H9 (cell line): ENCODE measurements at regions not wholly inside any gene's neighbourhood (a gene's known extent, or its start where the extent isn't known, plus 50 kb on each side); places are given as distances from the start of the nearest gene placed in this dataset.

Experiments used
- DNase-seq: peaks from one replicate; pipeline ENCODE4 v3.0.0-alpha.2; 2017
- H2AFZ ChIP-seq: one replicate; pipeline ENCODE4 v1.6.1; 2013; ENCODE audit warnings: mild to moderate bottlenecking, low read length, control low read depth, moderate library complexity
- H2AK5ac ChIP-seq: 2 replicates; pipeline ENCODE4 v1.6.1; 2013; ENCODE audit warnings: low read length, control low read depth, mixed read lengths; ENCODE audit not compliant: insufficient read length
- H2BK120ac ChIP-seq: one replicate; pipeline ENCODE4 v1.6.1; 2013; ENCODE audit warnings: low read depth, mild to moderate bottlenecking, low read length, control low read depth, inconsistent platforms; ENCODE audit not compliant: poor library complexity, severe bottlenecking
- H2BK12ac ChIP-seq: 2 replicates; pipeline ENCODE4 v1.6.1; 2013; ENCODE audit warnings: low read length, control low read depth, mixed read lengths, low read depth; ENCODE audit not compliant: insufficient read length
- H2BK15ac ChIP-seq: 2 replicates; pipeline ENCODE4 v1.6.1; 2013; ENCODE audit warnings: low read depth, low read length, control low read depth
- H2BK20ac ChIP-seq: one replicate; pipeline ENCODE4 v1.6.1; 2013; ENCODE audit warnings: low read depth, mild to moderate bottlenecking, low read length, control low read depth, inconsistent platforms; ENCODE audit not compliant: poor library complexity, severe bottlenecking
- H2BK5ac ChIP-seq: 2 replicates; pipeline ENCODE4 v1.6.1; 2013; ENCODE audit warnings: low read length, control low read depth, mixed read lengths; ENCODE audit not compliant: insufficient read length
- H3K14ac ChIP-seq: 2 replicates; pipeline ENCODE4 v1.6.1; 2013; ENCODE audit warnings: low read length, control low read depth; ENCODE audit not compliant: insufficient read depth
- H3K18ac ChIP-seq: 2 replicates; pipeline ENCODE4 v1.6.1; 2013; ENCODE audit warnings: low read depth, mild to moderate bottlenecking, mixed read lengths, low read length, control low read depth; ENCODE audit not compliant: insufficient read length
- H3K23ac ChIP-seq: 2 replicates; pipeline ENCODE4 v1.6.1; 2013; ENCODE audit warnings: low read length, control low read depth, mixed read lengths, low read depth; ENCODE audit not compliant: insufficient read length
- H3K23me2 ChIP-seq: 2 replicates; pipeline ENCODE4 v1.6.1; 2013; ENCODE audit warnings: low read depth, mild to moderate bottlenecking, mixed read lengths, low read length, control low read depth; ENCODE audit not compliant: insufficient read length, poor library complexity, severe bottlenecking
- H3K27ac ChIP-seq: 2 replicates; pipeline ENCODE4 v1.5.1; 2013; ENCODE audit warnings: low read length, control low read depth, mixed read lengths, low read depth; ENCODE audit not compliant: insufficient read length
- H3K27me3 ChIP-seq: 2 replicates; pipeline ENCODE4 v1.6.1; 2013; ENCODE audit warnings: low read length, control low read depth, inconsistent platforms; ENCODE audit not compliant: insufficient read depth
- H3K4ac ChIP-seq: 2 replicates; pipeline ENCODE4 v1.6.1; 2013; ENCODE audit warnings: low read depth, mild to moderate bottlenecking, control low read depth, inconsistent platforms, low read length, moderate library complexity
- H3K4me1 ChIP-seq: 2 replicates; pipeline ENCODE4 v1.6.1; 2013; ENCODE audit warnings: low read length, control low read depth, inconsistent platforms; ENCODE audit not compliant: insufficient read depth
- H3K4me2 ChIP-seq: 2 replicates; pipeline ENCODE4 v1.6.1; 2013; ENCODE audit warnings: low read length, control low read depth, mixed read lengths; ENCODE audit not compliant: insufficient read length, insufficient read depth
- H3K56ac ChIP-seq: 2 replicates; pipeline ENCODE4 v1.6.1; 2013; ENCODE audit warnings: low read depth, mild to moderate bottlenecking, mixed read lengths, low read length, control low read depth; ENCODE audit not compliant: insufficient read length
- H3K79me1 ChIP-seq: 2 replicates; pipeline ENCODE4 v1.6.1; 2013; ENCODE audit warnings: low read depth, mild to moderate bottlenecking, moderate library complexity, low read length, control low read depth, inconsistent platforms; ENCODE audit not compliant: insufficient read depth, poor library complexity, severe bottlenecking
- H3K79me2 ChIP-seq: 2 replicates; pipeline ENCODE4 v1.6.1; 2013; ENCODE audit warnings: low read length, control low read depth, inconsistent platforms; ENCODE audit not compliant: insufficient read depth
- H3K9ac ChIP-seq: 2 replicates; pipeline ENCODE4 v1.6.1; 2013; ENCODE audit warnings: low read length, control low read depth, mixed read lengths; ENCODE audit not compliant: insufficient read length; ENCODE audit errors: extremely low read depth
- H3K9me3 ChIP-seq: one replicate; pipeline ENCODE4 v1.6.1; 2013; ENCODE audit warnings: low read depth, low read length, inconsistent platforms; ENCODE audit not compliant: control insufficient read depth
- H3T11ph ChIP-seq: one replicate; pipeline ENCODE4 v1.6.1; 2013; ENCODE audit warnings: mild to moderate bottlenecking, low read length, control low read depth, inconsistent platforms
- H4K20me1 ChIP-seq: one replicate; pipeline ENCODE4 v1.6.1; 2013; ENCODE audit not compliant: control insufficient read depth, insufficient read length, insufficient read depth
- H4K5ac ChIP-seq: 2 replicates; pipeline ENCODE4 v1.6.1; 2013; ENCODE audit warnings: low read depth, mild to moderate bottlenecking, mixed read lengths, low read length, control low read depth; ENCODE audit not compliant: insufficient read length
- H4K8ac ChIP-seq: replicated peaks from 2 replicates; pipeline ENCODE4 v1.6.1; 2013; ENCODE audit warnings: low read length, control low read depth, mixed read lengths, low read depth; ENCODE audit not compliant: insufficient read length
- H4K91ac ChIP-seq: 2 replicates; pipeline ENCODE4 v1.6.1; 2013; ENCODE audit warnings: low read depth, mild to moderate bottlenecking, moderate library complexity, mixed read lengths, low read length, control low read depth; ENCODE audit not compliant: insufficient read length
- H3K27ac Mint-ChIP-seq, 3 experiments: 2 replicates in 2 of 3; 3 replicates in 1 of 3; pipeline ENCODE4 v1.8.0; 2020 to 2021; ENCODE audit warnings: mixed read lengths in 3 of 3, mild to moderate bottlenecking in 1 of 3, moderate library complexity in 1 of 3
- H3K27me3 Mint-ChIP-seq: 2 replicates; pipeline ENCODE4 v1.8.0; 2021; ENCODE audit warnings: low read depth, mild to moderate bottlenecking, moderate library complexity, mixed read lengths
- H3K36me3 Mint-ChIP-seq, 3 experiments: 2 replicates in 2 of 3; 3 replicates in 1 of 3; pipeline ENCODE4 v1.8.0; 2020 to 2021; ENCODE audit warnings: low read depth in 3 of 3, mixed read lengths in 3 of 3; ENCODE audit not compliant: insufficient read depth in 1 of 3
- H3K4me1 Mint-ChIP-seq, 2 experiments: 2 replicates each; pipeline ENCODE4 v1.8.0; 2020; ENCODE audit warnings: mixed read lengths in 2 of 2
- H3K4me3 Mint-ChIP-seq, 2 experiments: 2 replicates in 1 of 2; 3 replicates in 1 of 2; pipeline ENCODE4 v1.8.0; 2020 to 2021; ENCODE audit warnings: mild to moderate bottlenecking in 2 of 2, mixed read lengths in 2 of 2, moderate library complexity in 1 of 2
- H3K9me3 Mint-ChIP-seq, 2 experiments: 2 replicates in 1 of 2; 3 replicates in 1 of 2; pipeline ENCODE4 v1.8.0; 2020; ENCODE audit warnings: mild to moderate bottlenecking in 2 of 2, mixed read lengths in 2 of 2, moderate library complexity in 1 of 2
- CTCF ChIP-seq: fragments of 200-600 bp; sonication (generic); conservative IDR thresholded peaks from 3 replicates; pipeline ENCODE4 v1.8.0; 2021; ENCODE audit warnings: antibody characterized with exemption, mild to moderate bottlenecking
- WGBS: extraction: QIAGEN DNeasy Blood & Tissue Kit; methylation state at CpG from one replicate; pipeline ENCODE4 v1.1.7; 2013; ENCODE audit warnings: missing lambda C conversion rate, low lambda C conversion rate, mixed read lengths; ENCODE audit not compliant: insufficient read length; ENCODE audit errors: extremely low coverage; 5-methylcytosine and 5-hydroxymethylcytosine counted together

DNA sequence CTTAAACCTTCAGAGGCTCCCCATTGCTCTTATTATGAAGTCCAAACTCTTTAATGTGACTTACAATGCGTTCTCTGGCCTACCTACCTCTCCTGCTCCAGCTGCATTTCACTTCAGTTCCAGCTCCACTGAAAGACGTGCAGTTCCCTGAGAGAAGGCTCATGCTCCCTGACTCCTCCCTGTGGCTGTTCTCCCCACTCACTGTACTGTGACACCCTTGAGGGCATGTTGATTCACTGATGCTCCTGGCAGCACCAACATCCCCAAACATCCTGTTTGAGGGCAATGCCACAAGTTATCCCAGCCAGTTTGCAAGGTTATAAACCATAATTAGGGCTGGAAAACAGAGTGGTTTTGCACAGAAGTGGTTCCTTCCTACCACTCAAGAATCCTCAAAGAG lies 111.2 kb downstream of the LSM5 start:
- H3K23ac ChIP-seq = no peak overlapping the region
- H2BK120ac ChIP-seq = no peak overlapping the region
- no peaks in the 10 kb centered on the region for H4K20me1 ChIP-seq
- H2AFZ ChIP-seq = no peak overlapping the region
- no peaks in the 10 kb centered on the region for H3K79me2 ChIP-seq
- DNase-seq = no peak
- H3K79me1 ChIP-seq = no peaks in the 10 kb centered on the region
- no peak overlapping the region for H3K14ac ChIP-seq
- H2BK5ac ChIP-seq = no peak overlapping the region
- no peaks in the 10 kb centered on the region for H3K27me3 ChIP-seq
- H4K8ac ChIP-seq = no peak overlapping the region
- WGBS = no CpG with 5 or more reads among the region's 2 CpGs
- Mint-ChIP-seq H3K36me3 (no peaks in the 10 kb centered on the region), H3K27me3 (peaks cover 17% of the 10 kb centered on the region), H3K4me3 (no peak overlapping the region), H3K4me1 (peaks cover 5 to 14% of the 10 kb centered on the region in 2 experiments), H3K27ac (no peak overlapping the region), H3K9me3 (no peaks in the 10 kb centered on the region)
- no peak overlapping the region for H2BK20ac ChIP-seq
- no peak overlapping the region for H2BK15ac ChIP-seq
- no peak overlapping the region for H3K4ac ChIP-seq
- no peaks in the 10 kb centered on the region for H3K4me1 ChIP-seq
- no peak overlapping the region for H3T11ph ChIP-seq
- no peaks in the 10 kb centered on the region for H3K23me2 ChIP-seq
- no peak overlapping the region for H3K56ac ChIP-seq
- H4K91ac ChIP-seq = no peak overlapping the region
- no peak for TF ChIP-seq CTCF
- no peak overlapping the region for H2AK5ac ChIP-seq
- H3K18ac ChIP-seq = no peak overlapping the region
- no peak overlapping the region for H2BK12ac ChIP-seq
- H3K9ac ChIP-seq = no peak overlapping the region
- no peak overlapping the region for H3K27ac ChIP-seq
- H3K9me3 ChIP-seq = no peaks in the 10 kb centered on the region
- H3K4me2 ChIP-seq = no peak overlapping the region
- H4K5ac ChIP-seq = no peak overlapping the region
